Gastrocnemius medialis (tissue), 4 donors: ENCODE measurements at regions not wholly inside any gene's neighbourhood (a gene's known extent, or its start where the extent isn't known, plus 50 kb on each side); places are given as distances from the start of the nearest gene placed in this dataset.

Source experiments
- ATAC-seq, 2 donors: fragments of 150-250 bp; one replicate each; pipeline ENCODE4 v1.9.1; 2016
- DNase-seq, 2 donors: peaks; one replicate each; pipeline ENCODE4 v3.0.0-alpha.2; 2019
- H3K27ac ChIP-seq, 4 donors: fragments of 200-600 bp; sonication (generic); 1 replicate in 1 of 4; 2 replicates in 3 of 4; pipeline ENCODE4 v1.5.1; 2016 to 2018; ENCODE audit warnings: mild to moderate bottlenecking in 2 of 4, moderate library complexity in 1 of 4
- H3K27me3 ChIP-seq, 3 donors: fragments of 200-600 bp; sonication (generic) in 2 of 3; 1 replicate in 1 of 3; 2 replicates in 2 of 3; pipeline versions ENCODE4 v1.5.1 to v1.6.0; 2016 to 2019; ENCODE audit warnings: mild to moderate bottlenecking in 1 of 3, moderate library complexity in 1 of 3
- H3K36me3 ChIP-seq, 2 donors: fragments of 200-600 bp; sonication (generic) in 1 of 2; one replicate each; pipeline ENCODE4 v1.5.1; 2017 to 2018
- H3K4me1 ChIP-seq, 2 donors: fragments of 200-600 bp; sonication (generic) in 1 of 2; one replicate each; pipeline ENCODE4 v1.5.1; 2016 to 2017; ENCODE audit warnings: mild to moderate bottlenecking in 2 of 2
- H3K4me3 ChIP-seq, 4 donors: fragments of 200-600 bp; sonication (generic) in 3 of 4; 1 replicate in 1 of 4; 2 replicates in 3 of 4; pipeline ENCODE4 v1.5.1; 2016 to 2019; ENCODE audit warnings: mild to moderate bottlenecking in 2 of 4
- H3K9me3 ChIP-seq, 3 donors: fragments of 200-600 bp; sonication (generic) in 2 of 3; 1 replicate in 1 of 3; 2 replicates in 2 of 3; pipeline ENCODE4 v1.5.1; 2016 to 2019
- CTCF ChIP-seq, 5 experiments: fragments of 450-650 bp in 3 of 5; fragments of 200-600 bp in 2 of 5; sonication (generic) in 2 of 5; IDR thresholded peaks in 4 of 5; conservative IDR thresholded peaks in 1 of 5; 1 replicate in 4 of 5; 2 replicates in 1 of 5; pipeline ENCODE4 v1.5.1; 2016 to 2019; ENCODE audit warnings: antibody characterized with exemption in 5 of 5, mild to moderate bottlenecking in 3 of 5, moderate library complexity in 3 of 5
- POLR2A ChIP-seq, 2 donors: fragments of 450-650 bp; IDR thresholded peaks; one replicate each; pipeline ENCODE4 v1.6.1; 2017; ENCODE audit warnings: antibody characterized with exemption in 2 of 2, mild to moderate bottlenecking in 2 of 2, moderate library complexity in 2 of 2
- in situ Hi-C, 4 donors: fragments of 200-750 bp; cut with MboI; loops; one replicate each; pipeline versions ENCODE4 v1.15.0 to v1.8.0; 2017; ENCODE audit warnings: low sequenced_read_pairs in 4 of 4
- intact Hi-C: fragments of 100-400 bp; cut with DNase I; formaldehyde crosslinking; loops from one replicate; pipeline ENCODE4 v1.15.1; 2023; ENCODE audit warnings: low total_unique reads

- Histone ChIP-seq H3K9me3 (no peaks in the 10 kb centered on the region), H3K27me3 (no peaks in the 10 kb centered on the region), H3K4me3 (no peak overlapping the region), H3K27ac (no peak overlapping the region), H3K4me1 (peaks cover 10 to 16% of the 10 kb centered on the region in 2 donors), H3K36me3 (no peaks in the 10 kb centered on the region)
- DNase-seq (peak; percentile 8 to 29), ATAC-seq (no peak)
- TF ChIP-seq POLR2A (IDR thresholded peaks at IDR 0.05), result no peak
- no peak for TF ChIP-seq CTCF (IDR thresholded peaks at IDR 0.05 in 4 of 5, conservative IDR thresholded peaks at IDR 0.05 in 1 of 5)
- in situ Hi-C loops (no loop called here), intact Hi-C loops (no loop called here)
These were observed 146.6 kb upstream of the ITGA6 start for GRCh38 chr2:172280571-172281361.

GRCh38 chr2:172281648-172282570 is 145.5 kb upstream of the ITGA6 start:
- Histone ChIP-seq H3K4me1 (peaks cover 12 to 17% of the 10 kb centered on the region in 2 donors), H3K36me3 (no peaks in the 10 kb centered on the region), H3K9me3 (no peaks in the 10 kb centered on the region), H3K27ac (no peak overlapping the region), H3K4me3 (no peak overlapping the region), H3K27me3 (no peaks in the 10 kb centered on the region)
- intact Hi-C loops (no loop called here), in situ Hi-C loops (no loop called here)
- TF ChIP-seq CTCF (IDR thresholded peaks at IDR 0.05 in 4 of 5, conservative IDR thresholded peaks at IDR 0.05 in 1 of 5), result no peak
- no peak for TF ChIP-seq POLR2A (IDR thresholded peaks at IDR 0.05)
- DNase-seq (no peak), ATAC-seq (no peak)

GRCh38 chr2:172282944-172283343 is 144.4 kb upstream of the ITGA6 start:
- Histone ChIP-seq H3K27me3 (no peaks in the 10 kb centered on the region), H3K4me1 (peaks cover 18 to 24% of the 10 kb centered on the region in 2 donors), H3K9me3 (no peaks in the 10 kb centered on the region), H3K27ac (no peak overlapping the region), H3K4me3 (no peak overlapping the region), H3K36me3 (no peaks in the 10 kb centered on the region)
- ATAC-seq (peak in 1 of 2 donors; percentile 46), DNase-seq (no peak)
- TF ChIP-seq POLR2A (IDR thresholded peaks at IDR 0.05), result no peak
- no peak for TF ChIP-seq CTCF (IDR thresholded peaks at IDR 0.05 in 4 of 5, conservative IDR thresholded peaks at IDR 0.05 in 1 of 5)
- intact Hi-C loops (no loop called here), in situ Hi-C loops (no loop called here)

- ATAC-seq, result no peak
- H3K4me1 ChIP-seq, result peaks cover 24 to 26% of the 10 kb centered on the region in 2 donors
These were observed 143.9 kb upstream of the ITGA6 start for GRCh38 chr2:172283476-172283875.

More at GRCh38 chr2:172283476-172283875, 143.9 kb upstream of the ITGA6 start:
- Histone ChIP-seq H3K27me3 (no peaks in the 10 kb centered on the region), H3K9me3 (no peaks in the 10 kb centered on the region), H3K36me3 (no peaks in the 10 kb centered on the region), H3K4me3 (no peak overlapping the region), H3K27ac (peak overlapping the region in 1 of 4 donors; percentile 27)
- no peak for TF ChIP-seq POLR2A (IDR thresholded peaks at IDR 0.05)
- no peak for TF ChIP-seq CTCF (IDR thresholded peaks at IDR 0.05 in 4 of 5, conservative IDR thresholded peaks at IDR 0.05 in 1 of 5)
- intact Hi-C loops (no loop called here), in situ Hi-C loops (no loop called here)
- DNase-seq, result no peak
